GM12878 (cell line): ENCODE measurements at regions not wholly inside any gene's neighbourhood (a gene's known extent, or its start where the extent isn't known, plus 50 kb on each side); places are given as distances from the start of the nearest gene placed in this dataset.

Experiments
- ATAC-seq: fragments of 200-7000 bp; cut with Tn5 transposase; 3 replicates; pipeline ENCODE4 v1.9.1; 2020; ENCODE audit warnings: mild to moderate bottlenecking, moderate library complexity
- BruUV-seq: library from RNA; stranded (reverse); fragments of 400-500 nt; replicated peaks from 2 replicates; lab custom pipeline; 2021; lab: Mats Ljungman, UMichigan
- CTCF ChIA-PET: fragments of 300-600 bp; sonication (Branson Sonifier 250); formaldehyde crosslinking; extraction: SDS; loops from one replicate; lab custom pipeline; 2021; ENCODE audit warnings: inconsistent platforms; lab: Yijun Ruan, JAX
- POLR2A ChIA-PET: fragments of 350-600 bp; formaldehyde crosslinking; extraction: SDS; loops from one replicate; lab custom pipeline; 2021; ENCODE audit warnings: inconsistent platforms; lab: Charles Lee
- RAD21 ChIA-PET: fragments of 300-600 bp; sonication (Branson Sonifier 250); formaldehyde crosslinking; loops from one replicate; lab custom pipeline; 2023; ENCODE audit warnings: antibody characterized with exemption; ENCODE audit not compliant: unreplicated experiment; lab: Charles Lee
- SMC1A ChIA-PET: fragments of 300-600 bp; sonication (Branson Sonifier 250); formaldehyde crosslinking; loops from one replicate; lab custom pipeline; 2023; ENCODE audit not compliant: unreplicated experiment, uncharacterized antibody; lab: Charles Lee
- DNase-seq: peaks from one replicate; pipeline ENCODE4 v3.0.0-alpha.2; 2011; ENCODE audit warnings: low read depth, low spot score
- FAIRE-seq: peaks from 3 replicates; lab custom pipeline; 2011; peaks lifted over from hg19 to GRCh38; lab: Jason Lieb, UNC
- H2AFZ ChIP-seq: 2 replicates; pipeline ENCODE4 v1.6.0; 2011; ENCODE audit warnings: low read depth, low read length, control low read depth; ENCODE audit not compliant: control insufficient read depth
- H3K27ac ChIP-seq: 2 replicates; pipeline ENCODE4 v1.5.1; 2011; ENCODE audit warnings: control low read depth; ENCODE audit not compliant: control insufficient read depth, insufficient read depth
- H3K27me3 ChIP-seq, 2 experiments: replicated peaks in 1 of 2; 2 replicates each; pipeline versions ENCODE4 v1.6.0 to v1.6.1; 2011; ENCODE audit warnings: low read length in 1 of 2; ENCODE audit not compliant: control insufficient read depth in 2 of 2, insufficient read depth in 2 of 2
- H3K36me3 ChIP-seq, 2 experiments: 2 replicates each; pipeline ENCODE4 v1.5.1; 2011; ENCODE audit warnings: low read length in 1 of 2; ENCODE audit not compliant: control insufficient read depth in 2 of 2, insufficient read depth in 2 of 2
- H3K4me1 ChIP-seq: 2 replicates; pipeline ENCODE4 v1.6.1; 2011; ENCODE audit warnings: mild to moderate bottlenecking, low read length, moderate library complexity, mixed read lengths; ENCODE audit not compliant: control insufficient read depth, insufficient read depth
- H3K4me2 ChIP-seq: 2 replicates; pipeline ENCODE4 v1.6.0; 2011; ENCODE audit warnings: control low read depth; ENCODE audit not compliant: control insufficient read depth, insufficient read depth
- H3K4me3 ChIP-seq: fragments of 200-600 bp; sonication (generic); 2 replicates; pipeline ENCODE4 v1.5.1; 2016
- H3K79me2 ChIP-seq: 2 replicates; pipeline ENCODE4 v1.6.0; 2011; ENCODE audit warnings: low read length; ENCODE audit not compliant: control insufficient read depth, insufficient read depth
- H3K9ac ChIP-seq: 2 replicates; pipeline ENCODE4 v1.8.0; 2011; ENCODE audit warnings: low read length, control low read depth, mixed read lengths; ENCODE audit not compliant: control insufficient read depth, insufficient read depth
- H3K9me3 ChIP-seq: replicated peaks from 3 replicates; pipeline ENCODE4 v1.5.1; 2011; ENCODE audit warnings: mild to moderate bottlenecking, low read length; ENCODE audit not compliant: control insufficient read depth, insufficient read depth
- H4K20me1 ChIP-seq: 2 replicates; pipeline ENCODE4 v1.6.0; 2011; ENCODE audit not compliant: control insufficient read depth, insufficient read depth
- MTA2 ChIP-seq: fragments of 450-650 bp; IDR thresholded peaks from 2 replicates; pipeline ENCODE4 v1.6.1; 2016; ENCODE audit warnings: low read depth, mild to moderate bottlenecking, moderate library complexity
- NFYA ChIP-seq: IDR thresholded peaks from 2 replicates; pipeline ENCODE4 v1.6.1; 2011; ENCODE audit warnings: low read depth, mild to moderate bottlenecking, low read length, improper control_type of control experiment, borderline replicate concordance
- RAD21 ChIP-seq: IDR thresholded peaks from 2 replicates; pipeline ENCODE4 v1.6.1; 2011; ENCODE audit warnings: mild to moderate bottlenecking, low read depth, low read length, moderate library complexity; ENCODE audit not compliant: insufficient read depth
- SMAD5 ChIP-seq: IDR thresholded peaks from 2 replicates; pipeline ENCODE4 v1.6.1; 2016; ENCODE audit warnings: antibody characterized with exemption, low read depth
- STAT3 ChIP-seq: IDR thresholded peaks from 2 replicates; pipeline ENCODE4 v1.6.1; 2011; ENCODE audit warnings: low read depth, low read length, improper control_type of control experiment
- WGBS: methylation state at CpG from one replicate; pipeline ENCODE4 v1.1.6; 2016; ENCODE audit warnings: low lambda C conversion rate; ENCODE audit not compliant: insufficient replicate concordance, insufficient coverage; ENCODE audit errors: missing lambda C conversion rate; 5-methylcytosine and 5-hydroxymethylcytosine counted together
- in situ Hi-C: fragments of 300-500 bp; cut with MboI; formaldehyde crosslinking; loops from 9 replicates; pipeline ENCODE4 v1.14.3; 2018; ENCODE audit warnings: mixed read lengths
- intact Hi-C: fragments of 100-400 bp; cut with micrococcal nuclease; formaldehyde crosslinking; loops from one replicate; pipeline ENCODE4 v1.14.2; 2022; ENCODE audit not compliant: unreplicated experiment
- TF ChIP-seq, protein P1 (sequence below): IDR thresholded peaks from 2 replicates; pipeline ENCODE4 v1.6.1; 2011; ENCODE audit warnings: borderline replicate concordance, low read depth, mild to moderate bottlenecking, moderate library complexity, mixed read lengths, low read length; ENCODE audit not compliant: insufficient read depth; ENCODE audit errors: extremely low read length
- TF ChIP-seq, protein P2 (sequence below): fragments of 450-650 bp; IDR thresholded peaks from 2 replicates; pipeline ENCODE4 v1.6.1; 2014; ENCODE audit warnings: mild to moderate bottlenecking
- TF ChIP-seq, protein P3 (sequence below): IDR thresholded peaks from 2 replicates; pipeline ENCODE4 v1.6.1; 2012; ENCODE audit warnings: low read depth, low read length, improper control_type of control experiment

DNA sequence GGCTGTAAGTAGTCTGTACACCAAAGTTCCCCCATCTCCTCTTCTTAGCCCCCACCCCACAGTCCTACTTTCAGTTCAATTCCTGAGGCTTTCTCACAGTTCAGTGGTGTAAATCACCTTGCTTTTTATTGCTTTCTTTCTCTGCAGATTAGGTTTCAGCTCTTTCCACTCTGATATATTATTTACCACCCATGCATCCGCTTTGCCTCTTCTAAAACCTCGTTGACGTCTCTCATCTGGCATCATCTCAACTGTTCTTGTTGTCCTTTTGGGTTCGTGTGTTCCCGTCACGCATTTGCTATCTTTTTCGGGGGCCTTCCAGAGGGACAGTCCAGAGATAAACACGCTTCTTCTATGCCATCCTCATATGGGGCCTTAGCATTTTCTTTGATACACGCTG is 597.9 kb upstream of the DPP6 start:
- 39% methylated on average over 9 of the region's 9 CpGs for WGBS
- no peaks in the 10 kb centered on the region for H3K4me1 ChIP-seq
- no peak overlapping the region for H3K4me2 ChIP-seq
- H3K27me3 ChIP-seq: no peaks in the 10 kb centered on the region
- ChIA-PET SMC1A (no interaction called here), POLR2A (no interaction called here), RAD21 (no interaction called here), CTCF (no interaction called here)
- no peak overlapping the region for H2AFZ ChIP-seq
- no peaks in the 10 kb centered on the region for H4K20me1 ChIP-seq
- no peaks in the 10 kb centered on the region for H3K79me2 ChIP-seq
- in situ Hi-C loops (no loop called here), intact Hi-C loops (no loop called here)
- no peak overlapping the region for H3K4me3 ChIP-seq
- H3K36me3 ChIP-seq: no peaks in the 10 kb centered on the region
- no peak overlapping the region for H3K9ac ChIP-seq
- no peak overlapping the region for H3K27ac ChIP-seq
- TF ChIP-seq RAD21: no peak
- no peak for TF ChIP-seq STAT3
- no peak for TF ChIP-seq NFYA
- TF ChIP-seq, protein P1, sequence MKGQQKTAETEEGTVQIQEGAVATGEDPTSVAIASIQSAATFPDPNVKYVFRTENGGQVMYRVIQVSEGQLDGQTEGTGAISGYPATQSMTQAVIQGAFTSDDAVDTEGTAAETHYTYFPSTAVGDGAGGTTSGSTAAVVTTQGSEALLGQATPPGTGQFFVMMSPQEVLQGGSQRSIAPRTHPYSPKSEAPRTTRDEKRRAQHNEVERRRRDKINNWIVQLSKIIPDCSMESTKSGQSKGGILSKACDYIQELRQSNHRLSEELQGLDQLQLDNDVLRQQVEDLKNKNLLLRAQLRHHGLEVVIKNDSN: no peak
- TF ChIP-seq, protein P2, sequence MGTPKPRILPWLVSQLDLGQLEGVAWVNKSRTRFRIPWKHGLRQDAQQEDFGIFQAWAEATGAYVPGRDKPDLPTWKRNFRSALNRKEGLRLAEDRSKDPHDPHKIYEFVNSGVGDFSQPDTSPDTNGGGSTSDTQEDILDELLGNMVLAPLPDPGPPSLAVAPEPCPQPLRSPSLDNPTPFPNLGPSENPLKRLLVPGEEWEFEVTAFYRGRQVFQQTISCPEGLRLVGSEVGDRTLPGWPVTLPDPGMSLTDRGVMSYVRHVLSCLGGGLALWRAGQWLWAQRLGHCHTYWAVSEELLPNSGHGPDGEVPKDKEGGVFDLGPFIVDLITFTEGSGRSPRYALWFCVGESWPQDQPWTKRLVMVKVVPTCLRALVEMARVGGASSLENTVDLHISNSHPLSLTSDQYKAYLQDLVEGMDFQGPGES: no peak
- no peak for TF ChIP-seq SMAD5
- TF ChIP-seq MTA2: no peak
- TF ChIP-seq, protein P3, sequence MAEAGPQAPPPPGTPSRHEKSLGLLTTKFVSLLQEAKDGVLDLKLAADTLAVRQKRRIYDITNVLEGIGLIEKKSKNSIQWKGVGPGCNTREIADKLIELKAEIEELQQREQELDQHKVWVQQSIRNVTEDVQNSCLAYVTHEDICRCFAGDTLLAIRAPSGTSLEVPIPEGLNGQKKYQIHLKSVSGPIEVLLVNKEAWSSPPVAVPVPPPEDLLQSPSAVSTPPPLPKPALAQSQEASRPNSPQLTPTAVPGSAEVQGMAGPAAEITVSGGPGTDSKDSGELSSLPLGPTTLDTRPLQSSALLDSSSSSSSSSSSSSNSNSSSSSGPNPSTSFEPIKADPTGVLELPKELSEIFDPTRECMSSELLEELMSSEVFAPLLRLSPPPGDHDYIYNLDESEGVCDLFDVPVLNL: no peak
- no TSS peak for BruUV-seq
- H3K9me3 ChIP-seq: no peaks in the 10 kb centered on the region
- FAIRE-seq (no peak), ATAC-seq (no peak), DNase-seq (no peak)
